GM10248 (cell line): ENCODE measurements at regions not wholly inside any gene's neighbourhood (a gene's known extent, or its start where the extent isn't known, plus 50 kb on each side); places are given as distances from the start of the nearest gene placed in this dataset.

ENCODE experiments used
- CTCF ChIA-PET: fragments of 300-600 bp; sonication (Branson Sonifier 250); formaldehyde crosslinking; extraction: SDS; loops from one replicate; lab custom pipeline; 2021; ENCODE audit warnings: antibody characterized with exemption; lab: Yijun Ruan, JAX
- POLR2A ChIA-PET: fragments of 350-650 bp; sonication (Branson Sonifier 250); formaldehyde crosslinking; extraction: SDS; loops from one replicate; lab custom pipeline; 2020; ENCODE audit warnings: antibody characterized with exemption; lab: Yijun Ruan, JAX
- DNase-seq: peaks from one replicate; pipeline ENCODE4 v3.0.0; 2012; ENCODE audit errors: extremely low spot score
- CTCF ChIP-seq: IDR thresholded peaks from 2 replicates; pipeline ENCODE4 v1.5.1; 2012; ENCODE audit warnings: mild to moderate bottlenecking, low read depth; ENCODE audit errors: extremely low read depth, missing control alignments, control extremely low read depth

DNA sequence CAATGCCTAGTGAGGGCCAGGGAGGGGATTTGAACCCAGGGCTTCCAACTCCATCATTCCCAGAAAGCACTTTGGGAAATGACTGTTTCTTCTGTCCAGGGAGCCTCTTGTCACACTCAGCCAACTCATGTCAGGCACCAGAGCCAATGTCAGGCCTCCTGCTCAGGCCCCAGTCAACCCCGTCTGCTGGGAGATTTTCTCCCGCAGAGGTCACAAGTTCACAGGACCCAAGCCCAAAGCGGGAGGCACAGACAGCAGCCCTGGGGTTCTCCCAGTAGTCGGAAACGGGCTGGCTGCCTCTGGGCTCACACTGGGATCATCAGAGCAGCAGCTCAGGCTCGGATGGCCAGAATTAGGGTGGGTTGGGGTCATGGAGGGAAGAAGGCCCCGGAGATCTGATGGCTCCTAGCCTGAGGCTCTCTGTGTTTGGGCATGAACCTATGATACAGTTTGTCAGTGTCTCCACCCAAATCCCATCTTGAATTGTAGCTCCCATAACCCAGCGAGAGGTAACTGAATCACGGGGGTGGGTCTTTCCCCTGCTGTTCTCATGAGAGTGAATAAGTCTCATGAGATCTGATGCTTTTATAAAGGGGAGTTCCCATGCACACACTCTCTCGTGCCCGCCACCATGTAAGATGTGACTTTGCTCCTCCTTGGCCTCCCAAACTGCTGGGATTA lies 255.5 kb downstream of the PARN start:
- ChIA-PET POLR2A (no interaction called here), CTCF (interaction anchor here (1.3 to 1.6 kb wide), 3 partner anchors 9 to 73 kb away, joined by 3 read pairs; no protein-coding TSS in a partner anchor)
- DNase-seq = no peak
- TF ChIP-seq CTCF = no peak

DNA sequence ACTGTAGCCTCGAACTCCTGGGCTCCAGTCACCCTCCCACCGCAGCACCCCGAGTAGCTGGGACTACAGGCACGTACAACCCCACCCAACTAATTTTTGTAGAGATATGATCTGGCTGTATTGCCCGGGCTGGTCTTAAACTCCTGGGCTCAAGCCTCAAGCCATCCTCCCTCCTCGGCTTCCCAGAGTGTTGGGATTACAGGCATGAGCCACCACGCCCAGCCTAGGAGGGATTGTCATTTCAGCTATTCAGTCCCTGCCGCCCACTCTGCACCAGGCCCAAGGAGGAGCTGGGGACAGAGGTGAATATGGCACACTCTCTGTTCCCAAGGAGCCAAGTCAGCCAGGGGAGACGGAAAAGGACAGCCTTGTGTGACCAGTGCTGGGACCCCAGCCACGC lies 256.2 kb downstream of the PARN start:
- DNase-seq = no peak
- no peak for TF ChIP-seq CTCF
- POLR2A ChIA-PET = no interaction called here
- CTCF ChIA-PET = interaction anchor here (1.4 to 1.6 kb wide), 2 partner anchors 9 to 72 kb away, joined by 3 read pairs; no protein-coding TSS in a partner anchor

GRCh38 chr16:14373406-14373805 lies 256.7 kb downstream of the PARN start:
- TF ChIP-seq CTCF = no peak
- DNase-seq = no peak
- POLR2A ChIA-PET = no interaction called here
- CTCF ChIA-PET = interaction anchor here (1.4 to 1.6 kb wide), 2 partner anchors 10 to 72 kb away, joined by 3 read pairs; no protein-coding TSS in a partner anchor

- DNase-seq = no peak
- ChIA-PET POLR2A (no interaction called here), CTCF (interaction anchor here (2.1 kb wide), 1 partner anchor 12 kb away, joined by 4 read pairs; no protein-coding TSS in a partner anchor)
- no peak for TF ChIP-seq CTCF
These were observed 257.6 kb downstream of the PARN start for GRCh38 chr16:14372471-14372870.

DNA sequence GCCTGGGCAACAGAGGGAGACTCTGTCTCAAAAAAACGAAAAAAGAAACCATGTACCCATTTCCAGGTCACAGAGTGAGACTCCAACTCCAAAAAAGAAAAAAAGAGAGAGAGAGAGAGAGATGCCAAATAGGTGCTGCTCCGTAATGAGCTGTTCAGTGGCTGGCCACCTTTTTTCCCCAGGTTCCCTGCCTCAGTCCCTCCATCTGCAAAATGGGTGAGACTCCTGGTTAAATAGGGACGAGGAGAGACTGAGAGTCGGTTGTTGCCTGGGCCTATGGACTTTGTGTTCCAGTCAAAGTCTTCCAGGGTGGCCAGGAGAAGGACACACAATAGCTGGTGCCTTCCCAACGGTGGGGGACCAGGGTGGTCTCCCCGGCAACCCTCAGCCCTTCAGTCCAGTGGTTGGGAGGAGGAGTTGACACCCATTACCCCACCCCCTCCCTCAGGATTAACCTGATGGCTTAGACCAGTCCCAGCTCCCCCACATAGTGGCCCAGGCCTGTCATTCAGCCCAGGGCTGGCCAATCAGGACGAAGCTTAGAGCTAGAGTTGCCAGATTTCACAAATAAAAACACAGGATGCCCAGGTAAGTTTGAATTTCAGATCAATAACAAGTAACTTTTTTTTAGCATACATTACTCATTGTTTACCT lies 258.2 kb downstream of the PARN start:
- TF ChIP-seq CTCF = no peak
- ChIA-PET POLR2A (no interaction called here), CTCF (interaction anchor here (1.5 to 2.1 kb wide), 2 partner anchors 13 to 21 kb away, joined by 4 read pairs; no protein-coding TSS in a partner anchor)
- DNase-seq = no peak

DNA sequence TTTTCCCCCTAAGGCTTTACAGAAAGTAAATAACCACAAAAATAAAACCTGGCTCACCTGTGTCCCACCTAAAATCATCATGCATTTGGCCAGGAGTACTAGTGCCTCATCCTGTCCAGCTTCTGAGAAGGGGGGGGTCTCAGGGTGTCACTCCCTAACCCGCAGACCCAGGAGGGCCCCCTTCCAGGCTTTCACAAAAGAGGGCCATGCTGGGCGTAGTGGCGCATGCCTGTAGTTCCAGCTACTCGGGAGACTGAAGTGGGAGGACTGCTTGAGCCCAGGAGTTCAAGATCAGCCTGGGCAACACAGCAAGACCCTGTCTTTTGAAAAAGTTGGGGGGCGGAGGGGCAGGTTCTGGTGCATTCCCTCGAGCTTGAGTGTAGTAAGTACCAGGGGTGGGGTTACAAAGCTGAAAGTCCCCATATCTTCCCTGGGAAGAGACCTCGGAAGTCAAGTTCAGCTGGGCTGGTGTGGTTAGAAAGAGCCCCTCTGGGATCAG lies 259.3 kb downstream of the PARN start:
- ChIA-PET POLR2A (interaction anchor here (0.7 kb wide), 1 partner anchor 11 kb away, joined by 6 read pairs; no protein-coding TSS in a partner anchor), CTCF (interaction anchor here (0.8 to 1.5 kb wide), 2 partner anchors 22 to 61 kb away, joined by 3 to 4 read pairs; no protein-coding TSS in a partner anchor)
- DNase-seq = no peak
- TF ChIP-seq CTCF = no peak
